Panc1 (cell line): ENCODE measurements at regions not wholly inside any gene's neighbourhood (a gene's known extent, or its start where the extent isn't known, plus 50 kb on each side); places are given as distances from the start of the nearest gene placed in this dataset.

Experiments used
- CTCF ChIP-seq: fragments of 450-650 bp; IDR thresholded peaks from 2 replicates; pipeline ENCODE4 v1.5.1; 2017; ENCODE audit warnings: mild to moderate bottlenecking
- POLR2AphosphoS5 ChIP-seq: IDR thresholded peaks from 2 replicates; pipeline ENCODE4 v1.6.1; 2012; ENCODE audit warnings: mild to moderate bottlenecking, low read depth, low read length, moderate library complexity
- REST ChIP-seq, 2 experiments: IDR thresholded peaks; 2 replicates each; pipeline ENCODE4 v1.6.1; 2011 to 2012; ENCODE audit warnings: low read depth in 2 of 2, control low read depth in 1 of 2, low read length in 1 of 2, mild to moderate bottlenecking in 1 of 2, moderate library complexity in 1 of 2; ENCODE audit not compliant: insufficient read depth in 1 of 2
- SIN3A ChIP-seq: IDR thresholded peaks from 2 replicates; pipeline ENCODE4 v1.6.1; 2012; ENCODE audit warnings: low read depth, mild to moderate bottlenecking, low read length, moderate library complexity, borderline replicate concordance; ENCODE audit not compliant: insufficient read depth
- TCF7L2 ChIP-seq: IDR thresholded peaks from 2 replicates; pipeline ENCODE4 v1.6.1; 2011; ENCODE audit warnings: mild to moderate bottlenecking, low read depth, low read length, inconsistent platforms

GRCh38 chr5:175796536-175797499 lies 74.6 kb upstream of the CPLX2 start:
- TF ChIP-seq CTCF (no peak), POLR2AphosphoS5 (no peak), REST (IDR thresholded peaks at IDR 0.05; ENCODE audit: insufficient read depth in 1 of 2, low read depth in 2 of 2, low read length in 1 of 2) (peak; percentile 98 to 99), SIN3A (peak; percentile 97), TCF7L2 (no peak)
